ENCODE measurements at regions not wholly inside any gene's neighbourhood (a gene's known extent, or its start where the extent isn't known, plus 50 kb on each side); places are given as distances from the start of the nearest gene placed in this dataset.
"Not testable (repeated sequence)": the region's sequence is repeated elsewhere in the genome, so short reads cannot be mapped to it uniquely, and the experiment has no call there.

DNA sequence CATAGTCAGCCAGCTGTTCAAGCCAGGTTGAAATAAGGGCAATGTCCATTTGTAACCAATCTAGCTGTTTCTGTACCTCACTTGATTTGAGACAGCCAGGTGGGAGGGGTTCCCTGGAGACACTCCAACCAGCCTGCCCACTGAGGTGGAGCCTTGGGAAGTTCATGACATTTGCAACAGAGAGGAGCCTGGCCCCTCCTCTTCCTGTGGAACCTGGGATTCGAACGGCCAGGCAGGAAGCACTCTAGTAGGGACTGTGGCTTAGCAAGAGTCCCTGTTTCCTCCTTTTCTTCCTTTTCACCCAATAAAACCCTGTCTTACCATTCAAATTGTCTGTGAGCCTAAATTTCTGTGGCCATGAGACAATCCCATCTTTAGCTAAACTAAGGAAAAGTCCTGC, 312.3 kb upstream of the NMUR2 start:
- TF ChIP-seq CTCF (IDR thresholded peaks at IDR 0.05) (no peak), POLR2A (IDR thresholded peaks at IDR 0.05) (no peak)
- 0% methylated on average over 1 of the region's 2 CpGs for WGBS (ENCODE audit: insufficient coverage, low coverage, low lambda C conversion rate, missing lambda C conversion rate)
- Histone ChIP-seq H3K27ac (no peak overlapping the region), H3K4me1 (no peaks in the 10 kb centered on the region), H3K27me3 (no peaks in the 10 kb centered on the region), H3K4me3 (no peak overlapping the region), H3K36me3 (no peaks in the 10 kb centered on the region), H3K9me3 (no peaks in the 10 kb centered on the region)
- ATAC-seq (no peak), DNase-seq (no peak)
- intact Hi-C loops (cut with DNase I) = no loop called here

GRCh38 chr5:152723482-152723881, 318.4 kb upstream of the NMUR2 start:
- intact Hi-C loops (cut with DNase I) = no loop called here
- no peaks in the 10 kb centered on the region for H3K9me3 ChIP-seq
- ATAC-seq (no peak), DNase-seq (no peak)
- no peak overlapping the region for H3K27ac ChIP-seq
- no peak overlapping the region for H3K4me3 ChIP-seq
- H3K36me3 ChIP-seq = no peaks in the 10 kb centered on the region
- H3K27me3 ChIP-seq = no peaks in the 10 kb centered on the region
- TF ChIP-seq POLR2A (IDR thresholded peaks at IDR 0.05) (no peak), CTCF (IDR thresholded peaks at IDR 0.05) (no peak)
- WGBS (ENCODE audit: insufficient coverage, low coverage, low lambda C conversion rate, missing lambda C conversion rate) = 69% methylated on average over 5 of the region's 6 CpGs
- no peaks in the 10 kb centered on the region for H3K4me1 ChIP-seq

- DNase-seq (no peak), ATAC-seq (no peak)
- no peak overlapping the region for H3K4me3 ChIP-seq
- H3K27me3 ChIP-seq = no peaks in the 10 kb centered on the region
- H3K27ac ChIP-seq = no peak overlapping the region
- TF ChIP-seq CTCF (IDR thresholded peaks at IDR 0.05) (no peak), POLR2A (IDR thresholded peaks at IDR 0.05) (no peak)
- intact Hi-C loops (cut with DNase I) = no loop called here
- no peaks in the 10 kb centered on the region for H3K4me1 ChIP-seq
- no peaks in the 10 kb centered on the region for H3K36me3 ChIP-seq
- no peaks in the 10 kb centered on the region for H3K9me3 ChIP-seq
- WGBS (ENCODE audit: insufficient coverage, low coverage, low lambda C conversion rate, missing lambda C conversion rate) = 85% methylated on average over 1 of the region's 3 CpGs
These were observed 325.1 kb upstream of the NMUR2 start for GRCh38 chr5:152730176-152730575.

- 57% methylated on average over 4 of the region's 4 CpGs for WGBS (ENCODE audit: insufficient coverage, low coverage, low lambda C conversion rate, missing lambda C conversion rate)
- intact Hi-C loops (cut with DNase I) = no loop called here
- no peaks in the 10 kb centered on the region for H3K27me3 ChIP-seq
- ATAC-seq = no peak
- H3K4me1 ChIP-seq = no peaks in the 10 kb centered on the region
- H3K36me3 ChIP-seq = no peaks in the 10 kb centered on the region
- no peaks in the 10 kb centered on the region for H3K9me3 ChIP-seq
- TF ChIP-seq CTCF (IDR thresholded peaks at IDR 0.05) = no peak
- TF ChIP-seq POLR2A (IDR thresholded peaks at IDR 0.05) = no peak
- H3K4me3 ChIP-seq = no peak overlapping the region
- H3K27ac ChIP-seq = no peak overlapping the region
- no peak for DNase-seq
These were observed 331.8 kb upstream of the NMUR2 start for GRCh38 chr5:152736906-152737305.

- H3K9me3 ChIP-seq = no peaks in the 10 kb centered on the region
- H3K27ac ChIP-seq = no peak overlapping the region
- no peaks in the 10 kb centered on the region for H3K36me3 ChIP-seq
- H3K27me3 ChIP-seq = no peaks in the 10 kb centered on the region
- no peak for TF ChIP-seq POLR2A (IDR thresholded peaks at IDR 0.05)
- no peak for TF ChIP-seq CTCF (IDR thresholded peaks at IDR 0.05)
- H3K4me1 ChIP-seq = no peaks in the 10 kb centered on the region
- no peak overlapping the region for H3K4me3 ChIP-seq
- intact Hi-C loops (cut with DNase I) = no loop called here
- no peak for DNase-seq
- ATAC-seq = no peak
These were observed 334.8 kb upstream of the NMUR2 start for GRCh38 chr5:152739916-152740315.

GRCh38 chr5:152741126-152741525, 336.0 kb upstream of the NMUR2 start:
- ATAC-seq; H3K27ac ChIP-seq; H3K27me3 ChIP-seq; H3K4me1 ChIP-seq; H3K4me3 ChIP-seq; H3K9me3 ChIP-seq; intact Hi-C loops (cut with DNase I); H3K36me3 ChIP-seq; DNase-seq: not testable (repeated sequence)
- WGBS (ENCODE audit: insufficient coverage, low coverage, low lambda C conversion rate, missing lambda C conversion rate) = 40% methylated on average over 1 of the region's 10 CpGs

DNA sequence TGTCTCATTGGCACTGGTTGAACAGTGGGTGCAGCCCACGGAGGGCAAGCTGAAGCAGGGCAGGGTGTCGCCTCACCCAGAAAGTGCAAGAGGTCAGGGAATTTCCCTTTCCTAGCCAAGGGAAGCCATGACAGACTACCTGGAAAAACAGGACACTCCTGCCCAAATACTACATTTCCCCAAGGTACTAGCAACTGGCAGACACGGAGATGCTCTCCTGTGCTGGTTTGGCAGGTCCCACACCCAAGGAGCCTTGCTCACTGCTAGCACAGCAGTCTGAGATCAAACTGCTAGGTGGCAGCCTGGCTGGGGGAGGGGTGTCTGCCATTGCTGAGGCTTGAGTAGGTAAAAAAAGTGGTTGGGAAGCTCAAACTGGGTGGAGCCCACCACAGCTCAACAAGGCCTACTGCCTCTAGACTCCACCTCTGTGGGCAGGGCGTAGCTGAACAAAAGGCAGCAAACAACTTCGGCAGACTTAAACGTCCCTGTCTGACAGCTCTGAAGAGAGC, 382.7 kb upstream of the NMUR2 start:
- H3K36me3 ChIP-seq; H3K4me3 ChIP-seq; intact Hi-C loops (cut with DNase I); DNase-seq; H3K27ac ChIP-seq; H3K4me1 ChIP-seq; H3K9me3 ChIP-seq; ATAC-seq; H3K27me3 ChIP-seq: not testable (repeated sequence)
- 17% methylated on average over 1 of the region's 6 CpGs for WGBS (ENCODE audit: insufficient coverage, low coverage, low lambda C conversion rate, missing lambda C conversion rate)

Data from right lobe of liver (tissue), 6 donors.